Activated CD4-positive, alpha-beta T cell treated with anti-CD3 and anti-CD28 coated beads, Interleukin-2, amount 10 ng/mL, durations not matched to agents 7 days and 5 days (primary cell): ENCODE measurements at regions not wholly inside any gene's neighbourhood (a gene's known extent, or its start where the extent isn't known, plus 50 kb on each side); places are given as distances from the start of the nearest gene placed in this dataset.
"Not testable (repeated sequence)": the region's sequence is repeated elsewhere in the genome, so short reads cannot be mapped to it uniquely, and the experiment has no call there.

Source experiments
- CTCF ChIA-PET: fragments of 350-600 bp; sonication (Branson Sonifier 250); formaldehyde crosslinking; loops from one replicate; lab custom pipeline; 2021; ENCODE audit warnings: antibody characterized with exemption; lab: Charles Lee
- POLR2A ChIA-PET: fragments of 350-600 bp; sonication (Branson Sonifier 250); formaldehyde crosslinking; loops from one replicate; lab custom pipeline; 2021; ENCODE audit warnings: antibody characterized with exemption; lab: Charles Lee
- DNase-seq: peaks from one replicate; pipeline ENCODE4 v3.0.0-alpha.2; 2020
- H3K27ac Mint-ChIP-seq: one replicate; pipeline ENCODE4 v1.8.0; 2021; ENCODE audit warnings: mild to moderate bottlenecking, moderate library complexity, mixed read lengths
- H3K27me3 Mint-ChIP-seq: one replicate; pipeline ENCODE4 v1.8.0; 2021; ENCODE audit warnings: mixed read lengths
- H3K36me3 Mint-ChIP-seq: one replicate; pipeline ENCODE4 v1.8.0; 2021; ENCODE audit warnings: low read depth, mixed read lengths
- H3K4me1 Mint-ChIP-seq: one replicate; pipeline ENCODE4 v1.8.0; 2021; ENCODE audit warnings: mixed read lengths
- H3K4me3 Mint-ChIP-seq: one replicate; pipeline ENCODE4 v1.8.0; 2021; ENCODE audit warnings: mild to moderate bottlenecking, moderate library complexity, mixed read lengths
- H3K9me3 Mint-ChIP-seq: one replicate; pipeline ENCODE4 v1.8.0; 2021; ENCODE audit warnings: mixed read lengths

GRCh38 chr7:83306502-83306901 lies 143.8 kb upstream of the PCLO start:
- DNase-seq, result no peak
- CTCF ChIA-PET, result no interaction called here
- POLR2A ChIA-PET, result no interaction called here
- no peaks in the 10 kb centered on the region for H3K4me1 Mint-ChIP-seq
- no peaks in the 10 kb centered on the region for H3K27me3 Mint-ChIP-seq
- H3K36me3 Mint-ChIP-seq, result no peaks in the 10 kb centered on the region
- H3K4me3 Mint-ChIP-seq, result no peak overlapping the region
- H3K27ac Mint-ChIP-seq, result no peak overlapping the region
- no peaks in the 10 kb centered on the region for H3K9me3 Mint-ChIP-seq

- H3K9me3 Mint-ChIP-seq, result no peaks in the 10 kb centered on the region
- no peak for DNase-seq
- H3K4me1 Mint-ChIP-seq, result no peaks in the 10 kb centered on the region
- ChIA-PET POLR2A (no interaction called here), CTCF (no interaction called here)
- no peak overlapping the region for H3K4me3 Mint-ChIP-seq
- no peaks in the 10 kb centered on the region for H3K27me3 Mint-ChIP-seq
- no peak overlapping the region for H3K27ac Mint-ChIP-seq
- H3K36me3 Mint-ChIP-seq, result no peaks in the 10 kb centered on the region
Measured at GRCh38 chr7:83305027-83305426, 142.3 kb upstream of the PCLO start.

GRCh38 chr7:83301416-83301815 lies 138.7 kb upstream of the PCLO start:
- DNase-seq, result no peak
- ChIA-PET POLR2A (no interaction called here), CTCF (no interaction called here)
- no peak overlapping the region for H3K27ac Mint-ChIP-seq
- no peaks in the 10 kb centered on the region for H3K36me3 Mint-ChIP-seq
- peaks cover 3% of the 10 kb centered on the region for H3K9me3 Mint-ChIP-seq
- H3K27me3 Mint-ChIP-seq, result no peaks in the 10 kb centered on the region
- no peak overlapping the region for H3K4me3 Mint-ChIP-seq
- no peaks in the 10 kb centered on the region for H3K4me1 Mint-ChIP-seq

- H3K4me1 Mint-ChIP-seq, result no peaks in the 10 kb centered on the region
- ChIA-PET CTCF (no interaction called here), POLR2A (no interaction called here)
- H3K4me3 Mint-ChIP-seq, result no peak overlapping the region
- no peak for DNase-seq
- H3K27ac Mint-ChIP-seq, result no peak overlapping the region
- peaks cover 2% of the 10 kb centered on the region for H3K9me3 Mint-ChIP-seq
- H3K36me3 Mint-ChIP-seq, result no peaks in the 10 kb centered on the region
- H3K27me3 Mint-ChIP-seq, result no peaks in the 10 kb centered on the region
Measured at GRCh38 chr7:83290211-83290610, 127.5 kb upstream of the PCLO start.

- no peaks in the 10 kb centered on the region for H3K4me1 Mint-ChIP-seq
- H3K9me3 Mint-ChIP-seq, result peaks cover 2% of the 10 kb centered on the region
- ChIA-PET POLR2A (no interaction called here), CTCF (no interaction called here)
- H3K4me3 Mint-ChIP-seq, result no peak overlapping the region
- no peak overlapping the region for H3K27ac Mint-ChIP-seq
- no peak for DNase-seq
- H3K36me3 Mint-ChIP-seq, result no peaks in the 10 kb centered on the region
- H3K27me3 Mint-ChIP-seq, result no peaks in the 10 kb centered on the region
Measured at GRCh38 chr7:83289419-83289993, 126.8 kb upstream of the PCLO start.

GRCh38 chr7:83280671-83281070 lies 118.0 kb upstream of the PCLO start:
- no peaks in the 10 kb centered on the region for H3K4me1 Mint-ChIP-seq
- DNase-seq, result no peak
- H3K4me3 Mint-ChIP-seq, result no peak overlapping the region
- H3K27me3 Mint-ChIP-seq, result no peaks in the 10 kb centered on the region
- H3K36me3 Mint-ChIP-seq, result no peaks in the 10 kb centered on the region
- H3K9me3 Mint-ChIP-seq, result no peaks in the 10 kb centered on the region
- ChIA-PET CTCF (no interaction called here), POLR2A (no interaction called here)
- H3K27ac Mint-ChIP-seq, result no peak overlapping the region

- POLR2A ChIA-PET, result no interaction called here
- no peaks in the 10 kb centered on the region for H3K36me3 Mint-ChIP-seq
- CTCF ChIA-PET, result interaction anchor here (0.5 kb wide), 1 partner anchor 249 kb away, joined by 3 read pairs; no protein-coding TSS in a partner anchor
Measured at GRCh38 chr7:83276250-83276649, 113.6 kb upstream of the PCLO start.

GRCh38 chr7:83273699-83274098 lies 111.0 kb upstream of the PCLO start:
- no peaks in the 10 kb centered on the region for H3K4me1 Mint-ChIP-seq
- CTCF ChIA-PET, result no interaction called here
- POLR2A ChIA-PET, result no interaction called here
- no peak for DNase-seq
- H3K4me3 Mint-ChIP-seq, result no peak overlapping the region
- H3K9me3 Mint-ChIP-seq, result no peaks in the 10 kb centered on the region
- no peak overlapping the region for H3K27ac Mint-ChIP-seq
- no peaks in the 10 kb centered on the region for H3K27me3 Mint-ChIP-seq
- no peaks in the 10 kb centered on the region for H3K36me3 Mint-ChIP-seq

More at GRCh38 chr7:83276250-83276649, 113.6 kb upstream of the PCLO start:
- no peak for DNase-seq
- H3K4me3 Mint-ChIP-seq, result no peak overlapping the region
- H3K27me3 Mint-ChIP-seq, result no peaks in the 10 kb centered on the region
- no peaks in the 10 kb centered on the region for H3K4me1 Mint-ChIP-seq
- no peaks in the 10 kb centered on the region for H3K9me3 Mint-ChIP-seq
- no peak overlapping the region for H3K27ac Mint-ChIP-seq

GRCh38 chr7:83271212-83272099 lies 108.8 kb upstream of the PCLO start:
- no peaks in the 10 kb centered on the region for H3K4me1 Mint-ChIP-seq
- ChIA-PET CTCF (no interaction called here), POLR2A (no interaction called here)
- no peak overlapping the region for H3K27ac Mint-ChIP-seq
- H3K4me3 Mint-ChIP-seq, result no peak overlapping the region
- no peaks in the 10 kb centered on the region for H3K9me3 Mint-ChIP-seq
- DNase-seq, result no peak
- no peaks in the 10 kb centered on the region for H3K36me3 Mint-ChIP-seq
- H3K27me3 Mint-ChIP-seq, result no peaks in the 10 kb centered on the region

- ChIA-PET POLR2A (no interaction called here), CTCF (no interaction called here)
- Mint-ChIP-seq H3K27me3 (no peaks in the 10 kb centered on the region), H3K36me3 (no peaks in the 10 kb centered on the region), H3K4me1 (no peaks in the 10 kb centered on the region), H3K9me3 (no peaks in the 10 kb centered on the region), H3K4me3 (no peak overlapping the region), H3K27ac (no peak overlapping the region)
- no peak for DNase-seq
Measured at GRCh38 chr7:83270407-83270806, 107.7 kb upstream of the PCLO start.

- no peak overlapping the region for H3K4me3 Mint-ChIP-seq
- no peak overlapping the region for H3K27ac Mint-ChIP-seq
- POLR2A ChIA-PET, result no interaction called here
- no peaks in the 10 kb centered on the region for H3K9me3 Mint-ChIP-seq
- no peaks in the 10 kb centered on the region for H3K4me1 Mint-ChIP-seq
- H3K27me3 Mint-ChIP-seq, result no peaks in the 10 kb centered on the region
- no peak for DNase-seq
- CTCF ChIA-PET, result no interaction called here
- H3K36me3 Mint-ChIP-seq, result no peaks in the 10 kb centered on the region
Measured at GRCh38 chr7:83267141-83267631, 104.5 kb upstream of the PCLO start.

- H3K27ac Mint-ChIP-seq, POLR2A ChIA-PET, DNase-seq, H3K36me3 Mint-ChIP-seq, H3K4me1 Mint-ChIP-seq, H3K4me3 Mint-ChIP-seq, CTCF ChIA-PET, H3K27me3 Mint-ChIP-seq, H3K9me3 Mint-ChIP-seq: not testable (repeated sequence)
Measured at GRCh38 chr7:83263442-83264034, 100.9 kb upstream of the PCLO start.

GRCh38 chr7:83259064-83259463 lies 96.4 kb upstream of the PCLO start:
- H3K27ac Mint-ChIP-seq, result no peak overlapping the region
- POLR2A ChIA-PET, result no interaction called here
- CTCF ChIA-PET, result no interaction called here
- no peak for DNase-seq
- no peaks in the 10 kb centered on the region for H3K4me1 Mint-ChIP-seq
- no peaks in the 10 kb centered on the region for H3K27me3 Mint-ChIP-seq
- H3K4me3 Mint-ChIP-seq, result no peak overlapping the region
- no peaks in the 10 kb centered on the region for H3K36me3 Mint-ChIP-seq
- H3K9me3 Mint-ChIP-seq, result no peaks in the 10 kb centered on the region
